ENCODE measurements at regions not wholly inside any gene's neighbourhood (a gene's known extent, or its start where the extent isn't known, plus 50 kb on each side); places are given as distances from the start of the nearest gene placed in this dataset.

DNA sequence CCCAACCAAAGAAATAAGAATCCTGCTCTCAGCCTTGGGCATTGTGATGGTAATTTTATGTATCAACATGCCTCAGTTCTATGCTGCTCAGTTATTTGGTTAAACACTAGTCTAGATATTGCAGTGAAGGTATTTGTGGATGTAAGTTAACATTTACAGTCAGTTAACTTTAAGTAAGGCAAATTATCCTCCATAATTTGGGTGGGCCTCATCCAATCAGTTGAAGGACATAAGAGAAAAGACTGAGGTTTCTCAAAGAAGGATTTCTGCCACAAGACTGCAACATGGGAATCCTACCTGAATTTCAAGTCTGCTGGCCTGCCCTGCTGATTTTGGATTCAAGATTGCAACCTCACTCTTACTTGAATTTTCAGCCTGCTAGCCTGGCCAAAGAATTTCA, 975.5 kb upstream of the ACVR2A start:
- Mint-ChIP-seq H3K4me1 (peaks cover 5% of the 10 kb centered on the region), H3K27ac (no peak overlapping the region), H3K36me3 (ENCODE audit: low read depth) (peaks cover 8% of the 10 kb centered on the region; the same call in 2 of the 3 replicates), H3K4me3 (no peak overlapping the region), H3K27me3 (ENCODE audit: insufficient read depth, low read depth, poor library complexity) (no peaks in the 10 kb centered on the region), H3K9me3 (peaks cover 10% of the 10 kb centered on the region)
- DNase-seq (ENCODE audit: low spot score) (no peak), ATAC-seq (no peak)
- Histone ChIP-seq H3K27ac (ENCODE audit: low read depth) (no peak overlapping the region), H3K9me2 (ENCODE audit: insufficient read depth) (peaks cover under 1% of the 10 kb centered on the region; the same call in 1 of the 2 replicates), H3F3A (replicated peaks; ENCODE audit: low read depth) (no peaks in the 10 kb centered on the region), H3K4me1 (ENCODE audit: insufficient read depth) (peaks cover 6% of the 10 kb centered on the region), H3K36me3 (ENCODE audit: insufficient read depth) (no peaks in the 10 kb centered on the region), H4K20me1 (replicated peaks; ENCODE audit: insufficient read depth) (no peaks in the 10 kb centered on the region), H3K27me3 (ENCODE audit: insufficient read depth) (no peaks in the 10 kb centered on the region), H3K4me2 (no peak overlapping the region), H2AFZ (no peak overlapping the region), H3K79me2 (replicated peaks; ENCODE audit: insufficient read depth) (no peaks in the 10 kb centered on the region), H3K4me3 (no peak overlapping the region)
- TF ChIP-seq, protein P1, sequence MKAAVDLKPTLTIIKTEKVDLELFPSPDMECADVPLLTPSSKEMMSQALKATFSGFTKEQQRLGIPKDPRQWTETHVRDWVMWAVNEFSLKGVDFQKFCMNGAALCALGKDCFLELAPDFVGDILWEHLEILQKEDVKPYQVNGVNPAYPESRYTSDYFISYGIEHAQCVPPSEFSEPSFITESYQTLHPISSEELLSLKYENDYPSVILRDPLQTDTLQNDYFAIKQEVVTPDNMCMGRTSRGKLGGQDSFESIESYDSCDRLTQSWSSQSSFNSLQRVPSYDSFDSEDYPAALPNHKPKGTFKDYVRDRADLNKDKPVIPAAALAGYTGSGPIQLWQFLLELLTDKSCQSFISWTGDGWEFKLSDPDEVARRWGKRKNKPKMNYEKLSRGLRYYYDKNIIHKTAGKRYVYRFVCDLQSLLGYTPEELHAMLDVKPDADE (IDR thresholded peaks at IDR 0.05), result no peak
- TF ChIP-seq EZH2 (IDR thresholded peaks at IDR 0.05; ENCODE audit: low read depth, unreplicated experiment) (no peak), REST (IDR thresholded peaks at IDR 0.05; ENCODE audit: unreplicated experiment) (no peak), JUNB (IDR thresholded peaks at IDR 0.05; ENCODE audit: unreplicated experiment) (no peak), POLR2AphosphoS5 (IDR thresholded peaks at IDR 0.05; ENCODE audit: low read depth) (no peak), ZNF114 (CRISPR knock-in tag; IDR thresholded peaks at IDR 0.05) (no peak), CREB1 (CRISPR knock-in tag; IDR thresholded peaks at IDR 0.05; ENCODE audit: low read depth) (no peak), EZH2phosphoT487 (IDR thresholded peaks at IDR 0.05; ENCODE audit: unreplicated experiment) (no peak), NANOG (IDR thresholded peaks at IDR 0.05; ENCODE audit: borderline replicate concordance) (no peak), STAT1 (IDR thresholded peaks at IDR 0.05; ENCODE audit: unreplicated experiment) (no peak), ZNF331 (CRISPR knock-in tag; IDR thresholded peaks at IDR 0.05; ENCODE audit: low read depth) (no peak)
- TF ChIP-seq, protein P2, sequence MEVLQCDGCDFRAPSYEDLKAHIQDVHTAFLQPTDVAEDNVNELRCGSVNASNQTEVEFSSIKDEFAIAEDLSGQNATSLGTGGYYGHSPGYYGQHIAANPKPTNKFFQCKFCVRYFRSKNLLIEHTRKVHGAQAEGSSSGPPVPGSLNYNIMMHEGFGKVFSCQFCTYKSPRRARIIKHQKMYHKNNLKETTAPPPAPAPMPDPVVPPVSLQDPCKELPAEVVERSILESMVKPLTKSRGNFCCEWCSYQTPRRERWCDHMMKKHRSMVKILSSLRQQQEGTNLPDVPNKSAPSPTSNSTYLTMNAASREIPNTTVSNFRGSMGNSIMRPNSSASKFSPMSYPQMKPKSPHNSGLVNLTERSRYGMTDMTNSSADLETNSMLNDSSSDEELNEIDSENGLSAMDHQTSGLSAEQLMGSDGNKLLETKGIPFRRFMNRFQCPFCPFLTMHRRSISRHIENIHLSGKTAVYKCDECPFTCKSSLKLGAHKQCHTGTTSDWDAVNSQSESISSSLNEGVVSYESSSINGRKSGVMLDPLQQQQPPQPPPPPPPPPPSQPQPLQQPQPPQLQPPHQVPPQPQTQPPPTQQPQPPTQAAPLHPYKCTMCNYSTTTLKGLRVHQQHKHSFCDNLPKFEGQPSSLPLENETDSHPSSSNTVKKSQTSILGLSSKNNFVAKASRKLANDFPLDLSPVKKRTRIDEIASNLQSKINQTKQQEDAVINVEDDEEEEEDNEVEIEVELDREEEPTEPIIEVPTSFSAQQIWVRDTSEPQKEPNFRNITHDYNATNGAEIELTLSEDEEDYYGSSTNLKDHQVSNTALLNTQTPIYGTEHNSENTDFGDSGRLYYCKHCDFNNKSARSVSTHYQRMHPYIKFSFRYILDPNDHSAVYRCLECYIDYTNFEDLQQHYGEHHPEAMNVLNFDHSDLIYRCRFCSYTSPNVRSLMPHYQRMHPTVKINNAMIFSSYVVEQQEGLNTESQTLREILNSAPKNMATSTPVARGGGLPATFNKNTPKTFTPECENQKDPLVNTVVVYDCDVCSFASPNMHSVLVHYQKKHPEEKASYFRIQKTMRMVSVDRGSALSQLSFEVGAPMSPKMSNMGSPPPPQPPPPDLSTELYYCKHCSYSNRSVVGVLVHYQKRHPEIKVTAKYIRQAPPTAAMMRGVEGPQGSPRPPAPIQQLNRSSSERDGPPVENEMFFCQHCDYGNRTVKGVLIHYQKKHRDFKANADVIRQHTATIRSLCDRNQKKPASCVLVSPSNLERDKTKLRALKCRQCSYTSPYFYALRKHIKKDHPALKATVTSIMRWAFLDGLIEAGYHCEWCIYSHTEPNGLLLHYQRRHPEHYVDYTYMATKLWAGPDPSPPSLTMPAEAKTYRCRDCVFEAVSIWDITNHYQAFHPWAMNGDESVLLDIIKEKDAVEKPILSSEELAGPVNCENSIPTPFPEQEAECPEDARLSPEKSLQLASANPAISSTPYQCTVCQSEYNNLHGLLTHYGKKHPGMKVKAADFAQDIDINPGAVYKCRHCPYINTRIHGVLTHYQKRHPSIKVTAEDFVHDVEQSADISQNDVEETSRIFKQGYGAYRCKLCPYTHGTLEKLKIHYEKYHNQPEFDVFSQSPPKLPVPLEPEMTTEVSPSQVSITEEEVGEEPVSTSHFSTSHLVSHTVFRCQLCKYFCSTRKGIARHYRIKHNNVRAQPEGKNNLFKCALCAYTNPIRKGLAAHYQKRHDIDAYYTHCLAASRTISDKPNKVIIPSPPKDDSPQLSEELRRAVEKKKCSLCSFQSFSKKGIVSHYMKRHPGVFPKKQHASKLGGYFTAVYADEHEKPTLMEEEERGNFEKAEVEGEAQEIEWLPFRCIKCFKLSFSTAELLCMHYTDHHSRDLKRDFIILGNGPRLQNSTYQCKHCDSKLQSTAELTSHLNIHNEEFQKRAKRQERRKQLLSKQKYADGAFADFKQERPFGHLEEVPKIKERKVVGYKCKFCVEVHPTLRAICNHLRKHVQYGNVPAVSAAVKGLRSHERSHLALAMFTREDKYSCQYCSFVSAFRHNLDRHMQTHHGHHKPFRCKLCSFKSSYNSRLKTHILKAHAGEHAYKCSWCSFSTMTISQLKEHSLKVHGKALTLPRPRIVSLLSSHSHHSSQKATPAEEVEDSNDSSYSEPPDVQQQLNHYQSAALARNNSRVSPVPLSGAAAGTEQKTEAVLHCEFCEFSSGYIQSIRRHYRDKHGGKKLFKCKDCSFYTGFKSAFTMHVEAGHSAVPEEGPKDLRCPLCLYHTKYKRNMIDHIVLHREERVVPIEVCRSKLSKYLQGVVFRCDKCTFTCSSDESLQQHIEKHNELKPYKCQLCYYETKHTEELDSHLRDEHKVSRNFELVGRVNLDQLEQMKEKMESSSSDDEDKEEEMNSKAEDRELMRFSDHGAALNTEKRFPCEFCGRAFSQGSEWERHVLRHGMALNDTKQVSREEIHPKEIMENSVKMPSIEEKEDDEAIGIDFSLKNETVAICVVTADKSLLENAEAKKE (CRISPR knock-in tag; IDR thresholded peaks at IDR 0.05), result no peak
- TF ChIP-seq, protein P3, sequence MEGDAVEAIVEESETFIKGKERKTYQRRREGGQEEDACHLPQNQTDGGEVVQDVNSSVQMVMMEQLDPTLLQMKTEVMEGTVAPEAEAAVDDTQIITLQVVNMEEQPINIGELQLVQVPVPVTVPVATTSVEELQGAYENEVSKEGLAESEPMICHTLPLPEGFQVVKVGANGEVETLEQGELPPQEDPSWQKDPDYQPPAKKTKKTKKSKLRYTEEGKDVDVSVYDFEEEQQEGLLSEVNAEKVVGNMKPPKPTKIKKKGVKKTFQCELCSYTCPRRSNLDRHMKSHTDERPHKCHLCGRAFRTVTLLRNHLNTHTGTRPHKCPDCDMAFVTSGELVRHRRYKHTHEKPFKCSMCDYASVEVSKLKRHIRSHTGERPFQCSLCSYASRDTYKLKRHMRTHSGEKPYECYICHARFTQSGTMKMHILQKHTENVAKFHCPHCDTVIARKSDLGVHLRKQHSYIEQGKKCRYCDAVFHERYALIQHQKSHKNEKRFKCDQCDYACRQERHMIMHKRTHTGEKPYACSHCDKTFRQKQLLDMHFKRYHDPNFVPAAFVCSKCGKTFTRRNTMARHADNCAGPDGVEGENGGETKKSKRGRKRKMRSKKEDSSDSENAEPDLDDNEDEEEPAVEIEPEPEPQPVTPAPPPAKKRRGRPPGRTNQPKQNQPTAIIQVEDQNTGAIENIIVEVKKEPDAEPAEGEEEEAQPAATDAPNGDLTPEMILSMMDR (conservative IDR thresholded peaks at IDR 0.05; ENCODE audit: low read depth in 2 of 2), result no peak

Measured in GM23338 (cell line).